WTC11 (cell line): ENCODE measurements at regions not wholly inside any gene's neighbourhood (a gene's known extent, or its start where the extent isn't known, plus 50 kb on each side); places are given as distances from the start of the nearest gene placed in this dataset.

Source experiments
- ATAC-seq: fragments of 200-7000 bp; cut with Tn5 transposase; 2 replicates; pipeline ENCODE4 v1.10.0; 2021; ENCODE audit warnings: mild to moderate bottlenecking, moderate library complexity
- CTCF ChIA-PET: fragments of 300-600 bp; sonication (Branson Sonifier 250); formaldehyde crosslinking; loops from one replicate; lab custom pipeline; 2021; ENCODE audit warnings: antibody characterized with exemption; lab: Charles Lee
- POLR2A ChIA-PET: fragments of 350-600 bp; sonication (Branson Sonifier 250); formaldehyde crosslinking; loops from one replicate; lab custom pipeline; 2021; ENCODE audit warnings: antibody characterized with exemption; lab: Charles Lee
- DNase-seq: peaks from one replicate; pipeline ENCODE4 v3.0.0; 2021; ENCODE audit warnings: low spot score
- H3K27ac Mint-ChIP-seq: 2 replicates; pipeline ENCODE4 v1.8.0; 2021; ENCODE audit warnings: mixed read lengths
- H3K27me3 Mint-ChIP-seq: 2 replicates; pipeline ENCODE4 v1.8.0; 2021; ENCODE audit warnings: low read depth, mild to moderate bottlenecking, moderate library complexity, mixed read lengths
- H3K36me3 Mint-ChIP-seq: 2 replicates; pipeline ENCODE4 v1.8.0; 2021; ENCODE audit warnings: mixed read lengths
- H3K4me1 Mint-ChIP-seq: 2 replicates; pipeline ENCODE4 v1.8.0; 2022; ENCODE audit warnings: mixed read lengths
- H3K4me3 Mint-ChIP-seq: 2 replicates; pipeline ENCODE4 v1.8.0; 2021; ENCODE audit warnings: mild to moderate bottlenecking, moderate library complexity, mixed read lengths
- H3K9me3 Mint-ChIP-seq: 2 replicates; pipeline ENCODE4 v1.8.0; 2021; ENCODE audit warnings: mixed read lengths
- ATF1 ChIP-seq: sonication (generic); formaldehyde crosslinking; IDR thresholded peaks from 2 replicates; pipeline ENCODE4 v1.8.1; 2023; ENCODE audit warnings: mild to moderate bottlenecking, moderate library complexity, missing genetic modification reagents
- ATF6 ChIP-seq: sonication (generic); formaldehyde crosslinking; IDR thresholded peaks from 2 replicates; pipeline ENCODE4 v1.8.1; 2023; ENCODE audit warnings: mild to moderate bottlenecking, missing genetic modification reagents
- ELF4 ChIP-seq: sonication (generic); formaldehyde crosslinking; IDR thresholded peaks from 2 replicates; pipeline ENCODE4 v1.8.1; 2022; ENCODE audit warnings: low read depth, mild to moderate bottlenecking, moderate library complexity, missing genetic modification reagents
- ERG ChIP-seq: fragments of 250-450 bp; sonication (Bioruptor Pico); IDR thresholded peaks from 2 replicates; pipeline ENCODE4 v1.8.0; 2021; ENCODE audit warnings: mild to moderate bottlenecking
- FOXJ3 ChIP-seq: sonication (generic); formaldehyde crosslinking; IDR thresholded peaks from 2 replicates; pipeline ENCODE4 v1.9.0; 2021; ENCODE audit warnings: missing genetic modification reagents, mild to moderate bottlenecking, borderline replicate concordance
- NR3C1 ChIP-seq: sonication (generic); formaldehyde crosslinking; conservative IDR thresholded peaks from 2 replicates; pipeline ENCODE4 v1.8.1; 2023; ENCODE audit warnings: low read depth, mild to moderate bottlenecking, missing genetic modification reagents
- SMAD4 ChIP-seq: sonication (generic); formaldehyde crosslinking; IDR thresholded peaks from 2 replicates; pipeline ENCODE4 v1.8.0; 2022; ENCODE audit warnings: mild to moderate bottlenecking, missing genetic modification reagents
- TEAD4 ChIP-seq: sonication (generic); formaldehyde crosslinking; IDR thresholded peaks from 2 replicates; pipeline ENCODE4 v1.8.0; 2022; ENCODE audit warnings: mild to moderate bottlenecking, missing genetic modification reagents
- ZMAT4 ChIP-seq: fragments of 250-450 bp; sonication (Bioruptor Pico); IDR thresholded peaks from 2 replicates; pipeline ENCODE4 v1.9.0; 2021; ENCODE audit warnings: mild to moderate bottlenecking
- ZNF138 ChIP-seq: sonication (generic); formaldehyde crosslinking; conservative IDR thresholded peaks from 2 replicates; pipeline ENCODE4 v1.8.1; 2022; ENCODE audit warnings: mild to moderate bottlenecking, moderate library complexity, missing genetic modification reagents
- ZNF232 ChIP-seq: sonication (generic); formaldehyde crosslinking; IDR thresholded peaks from 2 replicates; pipeline ENCODE4 v1.8.0; 2022; ENCODE audit warnings: mild to moderate bottlenecking, missing genetic modification reagents
- ZNF512 ChIP-seq: sonication (generic); formaldehyde crosslinking; IDR thresholded peaks from 2 replicates; pipeline ENCODE4 v1.8.1; 2022; ENCODE audit warnings: missing genetic modification reagents, borderline replicate concordance
- TF ChIP-seq, protein P1 (sequence below): sonication (generic); formaldehyde crosslinking; conservative IDR thresholded peaks from 2 replicates; pipeline ENCODE4 v1.8.1; 2022; ENCODE audit warnings: mild to moderate bottlenecking, missing genetic modification reagents
- TF ChIP-seq, protein P2 (sequence below): fragments of 250-450 bp; sonication (Bioruptor Pico); IDR thresholded peaks from 2 replicates; pipeline ENCODE4 v1.9.0; 2021; ENCODE audit warnings: mild to moderate bottlenecking
- TF ChIP-seq, protein P3 (sequence below): sonication (generic); formaldehyde crosslinking; conservative IDR thresholded peaks from 2 replicates; pipeline ENCODE4 v1.8.1; 2023; ENCODE audit warnings: mild to moderate bottlenecking, low read depth, missing genetic modification reagents, moderate library complexity
- TF ChIP-seq, protein P4 (sequence below): sonication (generic); formaldehyde crosslinking; IDR thresholded peaks from 2 replicates; pipeline ENCODE4 v1.8.0; 2022; ENCODE audit warnings: mild to moderate bottlenecking, missing genetic modification reagents

DNA sequence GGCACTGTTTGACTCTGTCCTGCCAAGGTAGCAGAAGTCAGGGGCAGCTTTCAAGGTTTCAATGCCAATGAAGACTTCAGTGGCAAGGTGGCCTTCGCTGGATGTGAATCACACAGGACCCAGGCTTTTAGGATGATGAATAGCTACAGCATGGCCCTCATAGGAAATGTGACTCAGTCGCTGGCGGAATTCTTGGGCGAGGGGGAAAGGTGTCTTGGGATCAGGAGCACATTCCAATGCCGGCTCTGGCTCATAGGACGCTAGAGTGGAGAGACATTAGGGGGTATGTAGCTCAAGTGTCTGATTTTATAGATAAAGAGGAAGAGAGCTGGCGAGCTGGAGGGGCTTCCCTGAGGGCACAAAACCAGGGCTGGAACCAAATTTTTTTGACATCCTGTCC lies 68.6 kb downstream of the SMIM21 start:
- no peak for DNase-seq
- ChIA-PET CTCF (interaction anchor here (0.7 kb wide), 1 partner anchor 122 kb away, joined by 3 read pairs; no protein-coding TSS in a partner anchor), POLR2A (interaction anchor here (0.5 kb wide), 1 partner anchor 293 kb away, joined by 6 read pairs; no protein-coding TSS in a partner anchor)
- peaks cover 11% of the 10 kb centered on the region for H3K27me3 Mint-ChIP-seq
- TF ChIP-seq, protein P1, sequence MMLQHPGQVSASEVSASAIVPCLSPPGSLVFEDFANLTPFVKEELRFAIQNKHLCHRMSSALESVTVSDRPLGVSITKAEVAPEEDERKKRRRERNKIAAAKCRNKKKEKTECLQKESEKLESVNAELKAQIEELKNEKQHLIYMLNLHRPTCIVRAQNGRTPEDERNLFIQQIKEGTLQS (CRISPR knock-in tag) = no peak
- TF ChIP-seq TEAD4 (CRISPR knock-in tag) (no peak), ZMAT4 (CRISPR knock-in tag) (no peak), ZNF232 (no peak), ATF6 (CRISPR knock-in tag) (no peak), ERG (no peak), ELF4 (CRISPR knock-in tag) (no peak), FOXJ3 (CRISPR knock-in tag) (no peak), NR3C1 (CRISPR knock-in tag) (no peak)
- TF ChIP-seq, protein P2, sequence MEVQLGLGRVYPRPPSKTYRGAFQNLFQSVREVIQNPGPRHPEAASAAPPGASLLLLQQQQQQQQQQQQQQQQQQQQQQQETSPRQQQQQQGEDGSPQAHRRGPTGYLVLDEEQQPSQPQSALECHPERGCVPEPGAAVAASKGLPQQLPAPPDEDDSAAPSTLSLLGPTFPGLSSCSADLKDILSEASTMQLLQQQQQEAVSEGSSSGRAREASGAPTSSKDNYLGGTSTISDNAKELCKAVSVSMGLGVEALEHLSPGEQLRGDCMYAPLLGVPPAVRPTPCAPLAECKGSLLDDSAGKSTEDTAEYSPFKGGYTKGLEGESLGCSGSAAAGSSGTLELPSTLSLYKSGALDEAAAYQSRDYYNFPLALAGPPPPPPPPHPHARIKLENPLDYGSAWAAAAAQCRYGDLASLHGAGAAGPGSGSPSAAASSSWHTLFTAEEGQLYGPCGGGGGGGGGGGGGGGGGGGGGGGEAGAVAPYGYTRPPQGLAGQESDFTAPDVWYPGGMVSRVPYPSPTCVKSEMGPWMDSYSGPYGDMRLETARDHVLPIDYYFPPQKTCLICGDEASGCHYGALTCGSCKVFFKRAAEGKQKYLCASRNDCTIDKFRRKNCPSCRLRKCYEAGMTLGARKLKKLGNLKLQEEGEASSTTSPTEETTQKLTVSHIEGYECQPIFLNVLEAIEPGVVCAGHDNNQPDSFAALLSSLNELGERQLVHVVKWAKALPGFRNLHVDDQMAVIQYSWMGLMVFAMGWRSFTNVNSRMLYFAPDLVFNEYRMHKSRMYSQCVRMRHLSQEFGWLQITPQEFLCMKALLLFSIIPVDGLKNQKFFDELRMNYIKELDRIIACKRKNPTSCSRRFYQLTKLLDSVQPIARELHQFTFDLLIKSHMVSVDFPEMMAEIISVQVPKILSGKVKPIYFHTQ (CRISPR knock-in tag) = no peak
- TF ChIP-seq, protein P3, sequence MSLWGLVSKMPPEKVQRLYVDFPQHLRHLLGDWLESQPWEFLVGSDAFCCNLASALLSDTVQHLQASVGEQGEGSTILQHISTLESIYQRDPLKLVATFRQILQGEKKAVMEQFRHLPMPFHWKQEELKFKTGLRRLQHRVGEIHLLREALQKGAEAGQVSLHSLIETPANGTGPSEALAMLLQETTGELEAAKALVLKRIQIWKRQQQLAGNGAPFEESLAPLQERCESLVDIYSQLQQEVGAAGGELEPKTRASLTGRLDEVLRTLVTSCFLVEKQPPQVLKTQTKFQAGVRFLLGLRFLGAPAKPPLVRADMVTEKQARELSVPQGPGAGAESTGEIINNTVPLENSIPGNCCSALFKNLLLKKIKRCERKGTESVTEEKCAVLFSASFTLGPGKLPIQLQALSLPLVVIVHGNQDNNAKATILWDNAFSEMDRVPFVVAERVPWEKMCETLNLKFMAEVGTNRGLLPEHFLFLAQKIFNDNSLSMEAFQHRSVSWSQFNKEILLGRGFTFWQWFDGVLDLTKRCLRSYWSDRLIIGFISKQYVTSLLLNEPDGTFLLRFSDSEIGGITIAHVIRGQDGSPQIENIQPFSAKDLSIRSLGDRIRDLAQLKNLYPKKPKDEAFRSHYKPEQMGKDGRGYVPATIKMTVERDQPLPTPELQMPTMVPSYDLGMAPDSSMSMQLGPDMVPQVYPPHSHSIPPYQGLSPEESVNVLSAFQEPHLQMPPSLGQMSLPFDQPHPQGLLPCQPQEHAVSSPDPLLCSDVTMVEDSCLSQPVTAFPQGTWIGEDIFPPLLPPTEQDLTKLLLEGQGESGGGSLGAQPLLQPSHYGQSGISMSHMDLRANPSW = no peak
- peaks cover 48% of the 10 kb centered on the region for H3K9me3 Mint-ChIP-seq
- H3K27ac Mint-ChIP-seq = no peak overlapping the region
- ATAC-seq = no peak
- H3K4me1 Mint-ChIP-seq = peaks cover 4% of the 10 kb centered on the region
- no peak overlapping the region for H3K4me3 Mint-ChIP-seq
- peaks cover 29% of the 10 kb centered on the region for H3K36me3 Mint-ChIP-seq

- Mint-ChIP-seq H3K9me3 (peaks cover 70% of the 10 kb centered on the region), H3K4me1 (peaks cover 23% of the 10 kb centered on the region), H3K36me3 (peaks cover 63% of the 10 kb centered on the region), H3K27ac (no peak overlapping the region), H3K4me3 (no peak overlapping the region), H3K27me3 (peaks cover 52% of the 10 kb centered on the region)
- CTCF ChIA-PET = no interaction called here
- DNase-seq (no peak), ATAC-seq (no peak)
- TF ChIP-seq ZNF512 (CRISPR knock-in tag) (no peak), SMAD4 (CRISPR knock-in tag) (no peak), ZNF138 (CRISPR knock-in tag) (no peak), ATF1 (no peak)
- TF ChIP-seq, protein P4, sequence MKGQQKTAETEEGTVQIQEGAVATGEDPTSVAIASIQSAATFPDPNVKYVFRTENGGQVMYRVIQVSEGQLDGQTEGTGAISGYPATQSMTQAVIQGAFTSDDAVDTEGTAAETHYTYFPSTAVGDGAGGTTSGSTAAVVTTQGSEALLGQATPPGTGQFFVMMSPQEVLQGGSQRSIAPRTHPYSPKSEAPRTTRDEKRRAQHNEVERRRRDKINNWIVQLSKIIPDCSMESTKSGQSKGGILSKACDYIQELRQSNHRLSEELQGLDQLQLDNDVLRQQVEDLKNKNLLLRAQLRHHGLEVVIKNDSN = no peak
- POLR2A ChIA-PET = no interaction called here
Measured at GRCh38 chr18:75353357-75353756, 74.1 kb downstream of the SMIM21 start.
